Brain microvascular endothelial cell (primary cell): ENCODE measurements at regions not wholly inside any gene's neighbourhood (a gene's known extent, or its start where the extent isn't known, plus 50 kb on each side); places are given as distances from the start of the nearest gene placed in this dataset.

ENCODE experiments used
- DNase-seq: peaks from one replicate; pipeline ENCODE4 v3.0.0-alpha.2; 2020
- H3K27ac ChIP-seq: fragments of 250-450 bp; sonication (Bioruptor Pico); 2 replicates; pipeline ENCODE4 v1.5.1; 2020; ENCODE audit warnings: mild to moderate bottlenecking, moderate library complexity
- H3K27me3 ChIP-seq: fragments of 250-450 bp; sonication (Bioruptor Pico); replicated peaks from 2 replicates; pipeline ENCODE4 v1.5.1; 2020; ENCODE audit warnings: mild to moderate bottlenecking
- H3K36me3 ChIP-seq: fragments of 250-450 bp; sonication (Bioruptor Pico); replicated peaks from 2 replicates; pipeline ENCODE4 v1.5.1; 2020; ENCODE audit warnings: mild to moderate bottlenecking
- H3K4me3 ChIP-seq: 2 replicates; pipeline ENCODE4 v1.5.1; 2011; ENCODE audit warnings: low read depth, mild to moderate bottlenecking, control low read depth, low read length, moderate library complexity
- CTCF ChIP-seq: IDR thresholded peaks from 2 replicates; pipeline ENCODE4 v1.5.1; 2011; ENCODE audit warnings: low read depth, mild to moderate bottlenecking, moderate library complexity, low read length, control low read depth, inconsistent platforms; ENCODE audit errors: missing control alignments
- in situ Hi-C: cut with HindIII; loops from 2 replicates; pipeline ENCODE4 v1.10.0; 2017; ENCODE audit warnings: low sequenced_read_pairs, low pct_ligation_motif_present

GRCh38 chr16:26727848-26728247 lies 338.9 kb upstream of the C16orf82 start:
- DNase-seq, result no peak
- Histone ChIP-seq H3K27me3 (no peaks in the 10 kb centered on the region), H3K4me3 (no peak overlapping the region), H3K27ac (no peak overlapping the region), H3K36me3 (no peaks in the 10 kb centered on the region)
- no peak for TF ChIP-seq CTCF
- in situ Hi-C loops, result no loop called here

GRCh38 chr16:26729951-26730541 lies 336.7 kb upstream of the C16orf82 start:
- TF ChIP-seq CTCF, result no peak
- in situ Hi-C loops, result no loop called here
- Histone ChIP-seq H3K4me3 (no peak overlapping the region), H3K27me3 (no peaks in the 10 kb centered on the region), H3K27ac (no peak overlapping the region), H3K36me3 (no peaks in the 10 kb centered on the region)
- DNase-seq, result no peak

GRCh38 chr16:26731729-26732128 lies 335.0 kb upstream of the C16orf82 start:
- no peaks in the 10 kb centered on the region for H3K27me3 ChIP-seq
- H3K4me3 ChIP-seq, result no peak overlapping the region
- no peaks in the 10 kb centered on the region for H3K36me3 ChIP-seq
- H3K27ac ChIP-seq, result no peak overlapping the region
- DNase-seq, result no peak
- in situ Hi-C loops, result no loop called here
- TF ChIP-seq CTCF, result no peak

GRCh38 chr16:26733710-26734109 lies 333.0 kb upstream of the C16orf82 start:
- H3K27ac ChIP-seq, result no peak overlapping the region
- H3K4me3 ChIP-seq, result no peak overlapping the region
- in situ Hi-C loops, result no loop called here
- no peak for DNase-seq
- no peaks in the 10 kb centered on the region for H3K27me3 ChIP-seq
- no peak for TF ChIP-seq CTCF
- H3K36me3 ChIP-seq, result no peaks in the 10 kb centered on the region

GRCh38 chr16:26735521-26735920 lies 331.2 kb upstream of the C16orf82 start:
- Histone ChIP-seq H3K27me3 (no peaks in the 10 kb centered on the region), H3K4me3 (no peak overlapping the region), H3K27ac (no peak overlapping the region), H3K36me3 (no peaks in the 10 kb centered on the region)
- TF ChIP-seq CTCF, result no peak
- no peak for DNase-seq
- in situ Hi-C loops, result no loop called here

GRCh38 chr16:26736084-26736483 lies 330.6 kb upstream of the C16orf82 start:
- no peaks in the 10 kb centered on the region for H3K27me3 ChIP-seq
- no peak overlapping the region for H3K4me3 ChIP-seq
- in situ Hi-C loops, result no loop called here
- no peaks in the 10 kb centered on the region for H3K36me3 ChIP-seq
- no peak overlapping the region for H3K27ac ChIP-seq
- no peak for TF ChIP-seq CTCF
- no peak for DNase-seq
